Caco-2 (cell line): ENCODE measurements at regions not wholly inside any gene's neighbourhood (a gene's known extent, or its start where the extent isn't known, plus 50 kb on each side); places are given as distances from the start of the nearest gene placed in this dataset.

ENCODE experiments used
- BruUV-seq: library from RNA; stranded (reverse); fragments of 400-500 nt; replicated peaks from 2 replicates; lab custom pipeline; 2021; lab: Mats Ljungman, UMichigan
- CTCF ChIA-PET: fragments of 300-600 bp; sonication (Branson Sonifier 250); formaldehyde crosslinking; loops from one replicate; lab custom pipeline; 2022; ENCODE audit warnings: antibody characterized with exemption; lab: Charles Lee
- POLR2A ChIA-PET: fragments of 300-600 bp; sonication (Branson Sonifier 250); formaldehyde crosslinking; loops from one replicate; lab custom pipeline; 2022; ENCODE audit warnings: antibody characterized with exemption; lab: Charles Lee
- DNase-seq, 2 experiments: peaks; one replicate each; pipeline versions ENCODE4 v3.0.0 to v3.0.0-alpha.2; 2020 to 2022
- H3K27me3 ChIP-seq: replicated peaks from 2 replicates; pipeline ENCODE4 v1.6.0; 2011; ENCODE audit warnings: low read length; ENCODE audit not compliant: control insufficient read depth, insufficient read depth
- H3K36me3 ChIP-seq: 2 replicates; pipeline ENCODE4 v1.5.1; 2011; ENCODE audit warnings: low read length; ENCODE audit not compliant: control insufficient read depth, insufficient read depth
- H3K4me1 ChIP-seq: fragments of 250-450 bp; sonication (Bioruptor Pico); 2 replicates; pipeline ENCODE4 v1.5.1; 2020; ENCODE audit warnings: mild to moderate bottlenecking
- H3K4me3 ChIP-seq: 2 replicates; pipeline ENCODE4 v1.5.1; 2011; ENCODE audit warnings: low read depth, mild to moderate bottlenecking, control low read depth, low read length
- H3K9me3 ChIP-seq: fragments of 250-450 bp; sonication (Bioruptor Pico); 2 replicates; pipeline ENCODE4 v1.5.1; 2020; ENCODE audit warnings: mild to moderate bottlenecking, moderate library complexity
- H3K27ac Mint-ChIP-seq: one replicate; pipeline ENCODE4 v1.8.0; 2022; ENCODE audit warnings: mixed read lengths; ENCODE audit not compliant: unreplicated experiment
- H3K27me3 Mint-ChIP-seq: one replicate; pipeline ENCODE4 v1.8.0; 2022; ENCODE audit warnings: mixed read lengths; ENCODE audit not compliant: insufficient read depth, unreplicated experiment
- H3K36me3 Mint-ChIP-seq: one replicate; pipeline ENCODE4 v1.8.0; 2022; ENCODE audit warnings: mild to moderate bottlenecking, mixed read lengths; ENCODE audit not compliant: insufficient read depth, unreplicated experiment
- H3K4me1 Mint-ChIP-seq: one replicate; pipeline ENCODE4 v1.8.0; 2022; ENCODE audit warnings: low read depth, mixed read lengths; ENCODE audit not compliant: unreplicated experiment
- H3K4me3 Mint-ChIP-seq: one replicate; pipeline ENCODE4 v1.8.0; 2022; ENCODE audit warnings: mild to moderate bottlenecking, moderate library complexity, mixed read lengths; ENCODE audit not compliant: unreplicated experiment
- H3K9me3 Mint-ChIP-seq: one replicate; pipeline ENCODE4 v1.8.0; 2022; ENCODE audit warnings: mixed read lengths; ENCODE audit not compliant: unreplicated experiment
- intact Hi-C: fragments of 100-400 bp; cut with micrococcal nuclease; formaldehyde crosslinking; loops from one replicate; pipeline ENCODE4 v1.10.0; 2022; ENCODE audit not compliant: unreplicated experiment
- TF ChIP-seq, protein P1 (sequence below), 2 experiments: fragments of 200-600 bp in 1 of 2; IDR thresholded peaks; 1 replicate in 1 of 2; 2 replicates in 1 of 2; pipeline versions ENCODE4 v1.5.1 to v1.8.0; 2011 to 2022; ENCODE audit warnings: antibody characterized with exemption in 1 of 2, control low read depth in 1 of 2, inconsistent platforms in 1 of 2, low read depth in 1 of 2, low read length in 1 of 2, mild to moderate bottlenecking in 1 of 2, moderate library complexity in 1 of 2; ENCODE audit not compliant: insufficient read depth in 1 of 2, severe bottlenecking in 1 of 2, unreplicated experiment in 1 of 2

DNA sequence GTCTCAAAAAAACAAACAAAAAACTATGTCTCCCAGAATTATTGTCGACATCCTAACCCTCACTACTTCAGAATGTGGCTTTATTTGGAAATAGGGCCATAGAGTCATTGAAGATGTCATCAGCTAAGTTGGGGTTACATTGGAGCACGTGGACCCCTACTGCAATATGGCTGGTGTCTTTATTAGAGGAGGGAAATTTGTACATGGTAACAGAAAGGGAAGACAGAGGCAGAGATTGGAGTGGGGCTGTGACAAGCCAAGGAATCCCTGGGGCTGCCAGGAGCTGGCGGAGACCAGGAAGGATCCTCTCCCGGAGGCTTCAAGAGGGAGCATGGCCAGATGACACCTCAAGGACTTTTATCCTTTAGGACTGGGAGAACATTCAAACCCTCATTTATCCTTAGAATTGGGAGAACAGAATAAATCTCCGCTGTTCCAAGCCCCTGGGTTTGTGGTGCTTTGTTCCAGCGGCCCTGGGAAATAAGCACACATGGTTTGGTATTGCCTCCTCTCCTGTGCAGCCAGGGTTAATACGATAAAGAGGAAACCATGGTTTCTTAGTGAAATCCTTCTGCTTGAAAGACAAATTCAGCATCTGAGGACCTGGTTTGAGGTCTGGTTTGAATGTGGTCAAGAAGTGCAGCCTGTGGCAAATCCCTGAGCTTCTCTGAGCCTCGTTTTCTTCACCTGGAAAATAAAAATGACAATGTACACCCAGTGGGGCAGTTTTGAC lies 184.7 kb downstream of the MYCN start:
- H3K4me3 ChIP-seq: no peak overlapping the region
- BruUV-seq: no TSS peak
- ChIA-PET CTCF (no interaction called here), POLR2A (no interaction called here)
- TF ChIP-seq, protein P1, sequence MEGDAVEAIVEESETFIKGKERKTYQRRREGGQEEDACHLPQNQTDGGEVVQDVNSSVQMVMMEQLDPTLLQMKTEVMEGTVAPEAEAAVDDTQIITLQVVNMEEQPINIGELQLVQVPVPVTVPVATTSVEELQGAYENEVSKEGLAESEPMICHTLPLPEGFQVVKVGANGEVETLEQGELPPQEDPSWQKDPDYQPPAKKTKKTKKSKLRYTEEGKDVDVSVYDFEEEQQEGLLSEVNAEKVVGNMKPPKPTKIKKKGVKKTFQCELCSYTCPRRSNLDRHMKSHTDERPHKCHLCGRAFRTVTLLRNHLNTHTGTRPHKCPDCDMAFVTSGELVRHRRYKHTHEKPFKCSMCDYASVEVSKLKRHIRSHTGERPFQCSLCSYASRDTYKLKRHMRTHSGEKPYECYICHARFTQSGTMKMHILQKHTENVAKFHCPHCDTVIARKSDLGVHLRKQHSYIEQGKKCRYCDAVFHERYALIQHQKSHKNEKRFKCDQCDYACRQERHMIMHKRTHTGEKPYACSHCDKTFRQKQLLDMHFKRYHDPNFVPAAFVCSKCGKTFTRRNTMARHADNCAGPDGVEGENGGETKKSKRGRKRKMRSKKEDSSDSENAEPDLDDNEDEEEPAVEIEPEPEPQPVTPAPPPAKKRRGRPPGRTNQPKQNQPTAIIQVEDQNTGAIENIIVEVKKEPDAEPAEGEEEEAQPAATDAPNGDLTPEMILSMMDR (IDR thresholded peaks at IDR 0.05; ENCODE audit: insufficient read depth in 1 of 2, low read depth in 1 of 2, low read length in 1 of 2, severe bottlenecking in 1 of 2, unreplicated experiment in 1 of 2): no peak
- H3K4me3 Mint-ChIP-seq: no peak overlapping the region
- intact Hi-C loops: no loop called here
- H3K27me3 Mint-ChIP-seq: no peaks in the 10 kb centered on the region
- H3K27me3 ChIP-seq: no peaks in the 10 kb centered on the region
- H3K36me3 Mint-ChIP-seq: no peaks in the 10 kb centered on the region
- no peak overlapping the region for H3K27ac Mint-ChIP-seq
- H3K9me3 Mint-ChIP-seq: peaks cover 10% of the 10 kb centered on the region
- no peak for DNase-seq
- no peaks in the 10 kb centered on the region for H3K4me1 Mint-ChIP-seq
- H3K9me3 ChIP-seq: no peaks in the 10 kb centered on the region
- no peaks in the 10 kb centered on the region for H3K36me3 ChIP-seq
- peaks cover 16% of the 10 kb centered on the region for H3K4me1 ChIP-seq

DNA sequence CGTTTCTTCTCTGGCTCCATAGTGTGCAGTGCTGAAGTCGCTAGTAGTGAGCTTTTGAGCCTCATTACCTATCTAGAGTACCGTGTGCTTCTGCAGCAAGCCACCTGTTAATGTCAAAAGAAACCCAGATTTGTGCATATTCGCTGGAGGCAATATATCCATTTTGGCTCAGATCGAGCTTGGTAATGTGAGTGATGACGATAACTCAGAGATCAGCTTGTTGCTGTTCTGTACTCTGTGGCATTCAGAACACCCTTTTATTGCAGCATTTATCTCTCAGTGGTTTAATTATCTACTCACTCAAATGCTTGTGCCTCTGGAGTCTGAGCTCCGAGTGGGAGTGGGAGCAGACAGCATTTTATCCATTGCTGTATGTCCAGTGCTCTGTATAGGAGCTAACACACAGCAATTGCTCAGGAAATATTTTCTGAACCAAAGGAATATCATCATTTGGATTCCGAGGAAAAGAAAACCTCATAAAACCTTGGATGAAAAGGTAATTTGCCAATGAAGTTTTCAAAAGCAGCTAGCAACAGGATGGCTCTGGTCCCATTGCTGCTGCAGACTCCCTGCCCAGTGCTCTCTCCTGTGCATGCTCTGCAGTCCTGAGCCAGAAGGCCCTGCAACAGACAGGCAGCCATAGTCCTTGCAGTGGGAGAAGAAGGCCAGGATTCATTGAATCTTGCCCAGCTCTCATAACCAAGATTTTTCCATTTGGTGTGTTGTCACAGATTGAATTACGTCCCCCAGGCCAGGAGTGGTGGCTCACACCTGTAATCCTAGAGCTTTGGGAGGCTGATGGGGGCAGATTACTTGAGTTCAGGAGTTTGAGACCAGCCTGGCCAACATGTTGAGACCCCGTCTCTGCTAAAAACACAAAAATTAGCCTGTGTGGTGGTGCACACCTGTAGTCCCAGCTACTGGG lies 183.8 kb downstream of the MYCN start:
- no TSS peak for BruUV-seq
- no peaks in the 10 kb centered on the region for H3K27me3 ChIP-seq
- H3K27ac Mint-ChIP-seq: no peak overlapping the region
- no peaks in the 10 kb centered on the region for H3K27me3 Mint-ChIP-seq
- no peaks in the 10 kb centered on the region for H3K9me3 ChIP-seq
- peaks cover 10% of the 10 kb centered on the region for H3K9me3 Mint-ChIP-seq
- H3K4me3 ChIP-seq: no peak overlapping the region
- ChIA-PET POLR2A (no interaction called here), CTCF (interaction anchor here (0.8 kb wide), 1 partner anchor 184 kb away, joined by 3 read pairs; the partner anchor contains the start of gene MYCN)
- no peak overlapping the region for H3K4me3 Mint-ChIP-seq
- TF ChIP-seq, protein P1 (IDR thresholded peaks at IDR 0.05; ENCODE audit: insufficient read depth in 1 of 2, low read depth in 1 of 2, low read length in 1 of 2, severe bottlenecking in 1 of 2, unreplicated experiment in 1 of 2): no peak
- intact Hi-C loops: no loop called here
- no peaks in the 10 kb centered on the region for H3K4me1 Mint-ChIP-seq
- peaks cover 16% of the 10 kb centered on the region for H3K4me1 ChIP-seq
- no peaks in the 10 kb centered on the region for H3K36me3 ChIP-seq
- no peaks in the 10 kb centered on the region for H3K36me3 Mint-ChIP-seq
- DNase-seq: peak in 1 of 2 experiments; percentile 0

DNA sequence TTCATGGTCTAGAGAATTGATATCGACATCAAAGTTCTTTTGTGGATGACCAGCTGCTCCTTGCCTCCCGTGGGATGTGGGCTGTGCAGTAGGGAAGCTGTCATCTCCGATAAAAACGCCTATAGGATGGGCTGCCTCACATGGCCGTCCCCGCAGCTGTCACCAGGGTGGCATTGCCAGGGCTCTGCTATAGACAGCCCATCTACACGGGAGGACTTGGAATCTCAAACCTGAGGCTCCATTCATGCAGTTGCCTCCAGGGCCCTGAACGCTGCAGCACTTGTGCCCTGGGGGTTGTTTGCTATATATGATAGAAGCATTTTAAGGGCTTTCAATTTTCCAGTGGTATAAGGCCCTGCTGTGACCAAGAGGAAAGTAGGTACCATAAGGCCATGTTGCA lies 183.1 kb downstream of the MYCN start:
- H3K36me3 Mint-ChIP-seq: no peaks in the 10 kb centered on the region
- H3K9me3 Mint-ChIP-seq: peaks cover 10% of the 10 kb centered on the region
- peaks cover 16% of the 10 kb centered on the region for H3K4me1 ChIP-seq
- no peaks in the 10 kb centered on the region for H3K36me3 ChIP-seq
- DNase-seq: no peak
- BruUV-seq: no TSS peak
- TF ChIP-seq, protein P1 (IDR thresholded peaks at IDR 0.05; ENCODE audit: insufficient read depth in 1 of 2, low read depth in 1 of 2, low read length in 1 of 2, severe bottlenecking in 1 of 2, unreplicated experiment in 1 of 2): no peak
- H3K4me1 Mint-ChIP-seq: no peaks in the 10 kb centered on the region
- POLR2A ChIA-PET: no interaction called here
- H3K4me3 Mint-ChIP-seq: no peak overlapping the region
- intact Hi-C loops: no loop called here
- H3K27me3 Mint-ChIP-seq: no peaks in the 10 kb centered on the region
- CTCF ChIA-PET: interaction anchor here (0.8 kb wide), 1 partner anchor 184 kb away, joined by 3 read pairs; the partner anchor contains the start of gene MYCN
- H3K9me3 ChIP-seq: no peaks in the 10 kb centered on the region
- no peak overlapping the region for H3K4me3 ChIP-seq
- H3K27me3 ChIP-seq: no peaks in the 10 kb centered on the region
- H3K27ac Mint-ChIP-seq: no peak overlapping the region
